ENCODE measurements at regions not wholly inside any gene's neighbourhood (a gene's known extent, or its start where the extent isn't known, plus 50 kb on each side); places are given as distances from the start of the nearest gene placed in this dataset.
A peak's percentile ranks its signal among the peaks of the same experiment; 100 is the strongest.
"Not testable (repeated sequence)": the region's sequence is repeated elsewhere in the genome, so short reads cannot be mapped to it uniquely, and the experiment has no call there.

DNA sequence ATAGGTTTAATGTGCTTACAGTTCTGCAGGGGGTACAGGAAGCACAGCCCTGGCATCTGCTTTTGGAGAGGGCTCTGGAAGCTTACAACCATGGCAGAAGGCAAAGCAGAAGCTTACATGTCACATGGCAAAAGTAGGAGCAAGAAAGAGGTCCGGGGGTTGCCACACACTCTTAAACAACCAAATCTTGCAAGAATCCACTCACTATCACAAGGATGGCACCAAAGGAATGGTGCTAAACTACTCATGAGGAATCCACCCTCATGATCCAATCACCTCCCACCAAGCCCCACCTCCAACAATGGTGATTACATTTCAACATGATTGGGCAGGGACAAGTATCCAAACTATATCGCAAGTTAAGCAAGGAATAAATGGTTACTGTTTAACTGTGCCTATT lies 255.8 kb upstream of the AVPR1A start:
- DNase-seq (ENCODE audit: low read depth) = no peak

DNA sequence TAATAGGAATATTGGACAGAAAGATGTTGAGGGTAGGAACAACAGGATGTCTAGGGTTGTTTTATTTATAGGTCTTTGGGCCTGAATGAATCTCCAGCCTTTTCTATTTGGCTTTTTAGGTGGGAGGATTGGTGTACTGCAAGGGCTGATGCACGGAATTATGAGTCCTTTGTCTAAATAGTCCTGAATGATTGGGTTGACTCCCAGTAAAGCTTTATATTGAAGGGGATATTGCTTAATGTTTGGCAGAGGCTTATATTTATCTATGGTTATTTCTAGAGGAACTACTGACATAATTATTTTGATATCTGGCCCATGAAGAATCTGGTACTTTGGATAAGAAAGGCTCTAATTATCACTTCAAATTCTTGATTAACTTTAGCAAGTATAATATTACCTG lies 253.6 kb upstream of the AVPR1A start:
- no peak for DNase-seq (ENCODE audit: low read depth)

DNA sequence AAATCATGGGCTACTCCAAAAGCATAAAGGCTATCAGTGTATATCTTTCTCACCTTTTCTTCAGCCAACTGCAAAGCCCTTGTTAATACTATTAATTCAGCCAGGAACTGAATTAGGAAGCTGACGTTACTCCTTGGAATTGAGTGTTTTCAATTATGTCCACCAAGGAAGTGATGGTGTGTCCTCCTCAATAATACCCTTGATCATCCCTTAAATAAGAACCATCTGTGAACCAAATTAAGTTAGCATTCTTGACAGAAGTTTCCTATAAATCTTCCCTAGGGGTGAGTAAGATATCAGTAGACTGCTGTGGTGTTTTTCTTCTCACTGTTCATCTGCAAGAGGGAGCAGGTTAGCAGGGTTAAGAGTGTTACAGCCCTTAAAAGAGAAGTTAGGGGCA lies 252.3 kb upstream of the AVPR1A start:
- no peak for DNase-seq (ENCODE audit: low read depth)

DNA sequence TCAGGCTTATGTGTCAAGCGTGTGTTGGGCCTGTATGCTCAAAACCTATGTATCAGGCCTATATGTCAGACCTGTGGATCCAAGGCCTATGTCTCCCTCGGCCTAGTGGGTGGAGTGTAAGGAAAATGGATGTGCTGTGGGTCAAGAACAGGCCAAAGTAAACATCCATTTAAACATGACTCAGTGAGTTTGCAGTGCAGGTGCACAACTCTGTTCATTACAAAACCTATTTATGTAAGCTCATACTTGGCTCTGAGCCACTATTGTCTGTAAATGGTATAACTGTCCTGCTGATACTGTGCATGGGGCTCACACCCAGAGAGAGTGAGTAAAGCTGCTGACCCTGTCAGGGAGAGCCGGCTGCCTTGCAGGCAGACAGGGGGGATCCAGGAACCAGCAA lies 249.7 kb upstream of the AVPR1A start:
- no peak for DNase-seq (ENCODE audit: low read depth)

DNA sequence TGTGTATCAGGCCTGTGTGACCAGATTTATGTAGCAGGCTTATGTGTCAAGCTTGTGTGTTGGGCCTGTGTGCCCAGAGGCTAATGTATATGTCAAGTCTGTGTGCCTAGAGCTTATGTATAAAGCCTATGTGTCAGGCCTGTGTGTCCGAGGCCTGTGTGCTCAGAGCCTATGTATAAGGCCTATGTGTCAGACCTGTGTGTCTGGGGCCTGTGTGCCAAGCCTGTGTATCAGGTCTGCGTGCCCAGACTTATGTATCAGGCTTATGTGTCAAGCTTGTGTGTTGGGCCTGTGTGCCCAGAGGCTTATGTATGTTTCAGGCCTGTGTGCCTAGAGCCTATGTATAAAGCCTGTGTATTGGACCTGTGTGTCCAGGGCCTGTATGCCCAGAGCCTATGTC lies 249.3 kb upstream of the AVPR1A start:
- DNase-seq (ENCODE audit: low read depth) = no peak

DNA sequence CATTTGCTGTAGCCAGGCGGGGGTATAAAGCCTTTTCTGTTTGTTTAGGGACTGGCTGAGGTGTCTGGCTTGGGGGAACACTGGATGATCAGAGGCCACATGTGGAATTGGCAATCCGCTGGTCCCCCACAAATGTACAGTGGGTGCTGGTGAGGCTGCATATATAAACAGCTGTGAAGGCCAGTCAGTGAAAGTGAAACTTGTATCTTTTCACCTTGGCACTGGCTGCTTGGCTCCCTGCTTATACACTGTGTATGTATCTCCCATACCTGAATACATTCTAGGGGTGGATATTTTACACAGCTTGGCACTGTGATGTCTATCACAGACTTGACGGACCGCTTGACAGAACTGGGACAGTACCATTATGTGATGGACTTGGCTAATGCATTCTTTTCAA lies 246.8 kb upstream of the AVPR1A start:
- no peak for DNase-seq (ENCODE audit: low read depth)

DNA sequence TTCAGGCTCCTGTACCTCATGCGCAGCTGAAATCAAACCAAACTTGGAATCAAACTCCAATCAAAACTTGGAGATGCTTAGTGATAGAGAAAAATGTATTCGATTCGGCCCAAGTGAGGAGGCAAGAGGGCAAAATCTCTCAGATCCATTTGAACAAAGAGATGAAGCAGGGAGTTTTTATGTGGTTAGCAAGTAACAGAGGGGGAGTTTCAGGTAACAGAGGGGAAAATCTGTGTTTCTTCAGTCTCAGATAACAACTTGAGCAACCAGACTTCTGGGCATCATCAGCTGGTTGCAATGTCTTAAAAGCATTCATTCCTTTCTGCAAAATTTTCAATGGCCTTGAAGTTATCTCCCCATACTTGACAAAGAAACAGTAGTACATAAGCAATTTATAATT lies 245.1 kb upstream of the AVPR1A start:
- no peak for DNase-seq (ENCODE audit: low read depth)

DNA sequence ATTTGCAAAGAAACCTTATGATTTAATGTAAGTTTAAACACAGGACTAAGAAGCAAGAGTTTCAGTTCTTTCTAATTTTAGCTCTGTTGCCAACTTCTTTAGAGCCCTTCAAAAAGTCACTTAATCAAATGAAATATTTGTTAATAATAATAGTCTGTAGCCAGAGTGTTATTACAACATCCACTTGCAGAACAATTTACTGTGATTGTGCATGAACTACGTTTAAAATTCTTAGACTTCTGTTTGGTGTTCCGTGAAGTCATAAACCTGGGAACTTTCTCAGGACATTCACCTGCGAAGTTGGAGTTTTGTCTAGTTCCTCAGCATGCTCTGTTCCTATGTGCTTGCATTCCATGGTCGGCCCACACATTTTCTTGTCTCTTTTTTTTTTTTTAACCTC lies 244.0 kb upstream of the AVPR1A start:
- no peak for DNase-seq (ENCODE audit: low read depth)

DNA sequence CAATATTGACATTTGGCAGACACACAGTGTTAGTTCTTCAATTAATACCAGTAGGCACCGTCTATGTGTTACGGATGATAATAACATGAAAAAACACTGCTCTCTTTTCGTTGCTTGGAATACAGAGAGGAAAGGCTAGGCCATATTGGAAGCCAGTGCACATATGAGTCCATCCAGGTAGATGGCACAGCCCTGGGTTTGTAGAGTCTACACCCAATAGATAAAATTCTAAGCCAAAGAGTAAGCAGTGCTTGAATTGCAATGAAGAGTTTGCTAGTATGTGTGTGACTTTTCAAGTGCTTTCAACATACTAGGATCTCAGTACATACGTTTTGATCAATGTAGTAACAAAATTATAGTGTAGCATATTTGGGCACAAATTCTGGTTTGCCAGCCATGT lies 243.3 kb upstream of the AVPR1A start:
- DNase-seq (ENCODE audit: low read depth) = no peak

DNA sequence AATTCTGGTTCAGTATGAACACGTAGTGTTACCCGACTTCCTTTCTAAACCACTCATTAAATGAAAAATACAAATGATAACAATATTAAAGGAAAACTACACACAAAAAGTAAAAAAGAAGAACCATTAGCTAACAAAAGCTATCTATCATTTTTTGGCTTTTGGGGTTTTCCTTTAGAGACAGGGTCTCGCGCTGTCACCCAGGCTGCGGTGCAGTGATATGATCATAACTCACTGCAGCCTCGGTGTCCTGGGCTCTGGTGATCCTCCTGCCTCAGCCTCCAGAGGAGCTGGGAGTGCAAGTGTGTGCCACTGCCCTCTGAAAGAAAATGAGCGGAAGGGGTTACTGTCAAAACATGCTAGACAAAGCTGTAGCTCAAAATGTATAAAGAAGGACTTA lies 238.2 kb upstream of the AVPR1A start:
- no peak for DNase-seq (ENCODE audit: low read depth)

DNA sequence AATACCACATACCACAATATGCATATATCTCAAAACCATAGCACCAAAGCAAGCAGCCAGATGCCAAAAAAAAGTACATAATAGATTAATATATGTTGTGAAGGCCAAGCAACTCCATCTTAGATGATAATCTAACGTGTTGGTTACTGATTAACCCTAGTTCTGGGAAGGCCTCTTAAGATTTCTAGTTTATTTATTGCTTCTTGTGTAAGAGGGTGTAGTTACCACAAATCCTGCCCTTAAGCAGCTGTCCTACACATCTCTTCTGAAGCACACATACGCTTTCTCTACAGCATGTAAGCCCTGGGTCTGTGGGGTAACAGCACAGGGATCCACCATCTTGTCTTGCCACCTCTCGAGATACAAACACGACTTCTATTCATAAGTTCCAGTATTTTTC lies 236.8 kb upstream of the AVPR1A start:
- DNase-seq (ENCODE audit: low read depth) = no peak

DNA sequence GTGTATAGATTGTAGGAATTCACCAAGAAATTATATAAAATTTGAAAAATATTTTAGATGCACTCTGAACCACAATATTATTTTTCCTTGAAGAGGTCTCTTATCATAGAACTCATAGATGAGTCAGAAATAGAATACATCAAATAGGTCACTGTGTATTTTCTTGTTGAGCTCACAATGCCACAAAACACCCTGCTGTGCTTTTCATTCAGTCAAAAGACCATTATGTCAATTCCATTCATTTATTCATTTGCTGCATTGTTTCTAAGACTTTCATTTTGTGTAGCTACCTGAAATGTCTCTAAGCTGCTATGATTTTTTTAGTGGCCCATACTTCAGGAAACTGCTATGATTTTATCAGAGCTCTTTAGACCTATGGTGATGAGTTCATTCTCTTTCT lies 231.9 kb upstream of the AVPR1A start:
- DNase-seq (ENCODE audit: low read depth) = no peak

DNA sequence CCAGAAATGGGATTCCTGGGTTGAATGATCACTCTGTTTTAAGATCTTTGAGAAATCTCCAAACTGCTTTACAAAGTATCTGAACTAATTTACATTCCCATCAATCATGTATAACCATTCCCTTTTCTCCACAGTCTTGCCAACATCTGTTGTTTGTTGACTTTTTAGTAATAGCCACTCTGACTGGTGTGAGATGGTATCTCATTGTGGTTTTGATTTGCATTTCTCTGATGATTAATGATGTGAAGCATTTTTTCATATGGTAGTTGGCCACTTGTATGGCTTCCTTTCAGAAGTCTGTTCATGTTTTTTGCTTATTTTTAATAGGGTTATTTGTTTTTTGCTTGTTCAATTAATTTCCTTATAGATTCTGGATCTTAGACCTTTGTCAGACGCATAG lies 211.8 kb upstream of the AVPR1A start:
- DNase-seq (ENCODE audit: low read depth) = no peak

DNA sequence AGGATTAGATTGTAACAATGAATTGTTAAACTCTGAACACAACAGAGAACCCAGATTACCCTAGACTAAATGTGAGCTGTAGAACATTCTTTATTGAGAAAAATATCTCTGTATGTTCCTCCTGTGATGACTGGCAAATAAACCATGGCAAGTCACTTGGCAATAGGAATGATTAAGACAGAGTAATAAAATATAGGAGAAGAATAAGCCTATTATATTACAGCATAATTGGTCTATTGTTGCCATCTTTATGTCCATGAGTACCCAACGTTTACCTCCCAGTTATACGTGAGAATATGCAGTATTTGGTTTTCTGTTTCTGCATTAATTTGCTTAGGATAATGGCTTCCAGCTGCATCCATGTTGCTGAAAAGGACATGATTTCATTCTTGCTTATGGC lies 211.2 kb upstream of the AVPR1A start:
- DNase-seq (ENCODE audit: low read depth) = no peak

DNA sequence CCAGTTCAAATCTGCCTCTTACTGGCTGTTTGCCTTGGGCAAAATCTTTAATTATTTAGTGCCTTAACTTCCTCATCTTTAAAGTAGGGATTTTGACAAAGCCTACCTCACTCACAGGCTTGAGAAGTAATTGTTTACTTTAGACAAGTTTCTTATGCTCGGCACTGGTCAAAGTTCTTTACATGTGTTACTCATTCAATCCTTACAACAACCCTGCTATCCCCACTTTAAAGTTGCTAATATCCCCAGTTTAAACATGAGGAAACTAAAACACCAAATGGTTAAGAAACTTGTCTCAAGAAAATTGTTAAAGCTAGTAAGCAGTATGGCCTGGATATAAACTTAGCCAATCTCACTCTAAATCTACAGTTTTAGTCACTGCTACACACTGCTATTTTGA lies 204.0 kb upstream of the AVPR1A start:
- DNase-seq (ENCODE audit: low read depth) = no peak

DNA sequence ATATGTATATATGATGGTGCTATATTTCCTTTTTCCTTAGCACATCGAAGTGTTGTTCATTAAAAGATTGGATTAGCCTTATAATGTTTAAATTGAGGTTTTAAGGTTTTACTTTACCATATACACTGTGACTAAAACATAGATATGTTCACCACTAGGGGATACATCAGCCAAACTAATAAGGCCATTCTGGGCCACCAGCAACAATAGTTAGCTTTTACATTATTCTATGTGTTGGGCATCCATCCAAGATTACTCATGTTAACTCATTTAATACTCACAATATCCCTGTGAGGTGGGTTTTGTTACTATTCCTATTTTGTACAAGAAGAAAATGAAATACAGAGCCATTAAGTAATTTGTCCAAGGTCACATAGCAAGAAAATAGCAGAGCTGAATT lies 202.6 kb upstream of the AVPR1A start:
- DNase-seq (ENCODE audit: low read depth) = peak; percentile 36

DNA sequence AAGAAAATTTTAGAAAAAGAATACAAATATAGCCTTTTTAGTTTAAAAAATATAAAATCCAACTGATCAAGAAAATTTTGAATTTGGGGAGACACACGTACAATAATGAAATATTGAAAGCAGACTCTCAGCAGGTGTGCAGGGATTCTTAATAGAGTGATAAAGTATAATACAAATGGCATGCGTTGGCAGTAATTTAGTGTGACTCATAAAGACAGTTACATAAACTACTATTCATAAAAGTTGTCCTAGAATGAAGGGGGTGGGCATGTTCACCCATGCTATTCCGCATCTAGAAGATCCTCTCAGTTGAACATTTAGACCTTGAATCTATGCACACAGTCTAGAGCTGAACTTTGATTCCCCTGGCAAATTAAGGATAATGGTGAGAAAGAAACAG lies 200.4 kb upstream of the AVPR1A start:
- no peak for DNase-seq (ENCODE audit: low read depth)

DNA sequence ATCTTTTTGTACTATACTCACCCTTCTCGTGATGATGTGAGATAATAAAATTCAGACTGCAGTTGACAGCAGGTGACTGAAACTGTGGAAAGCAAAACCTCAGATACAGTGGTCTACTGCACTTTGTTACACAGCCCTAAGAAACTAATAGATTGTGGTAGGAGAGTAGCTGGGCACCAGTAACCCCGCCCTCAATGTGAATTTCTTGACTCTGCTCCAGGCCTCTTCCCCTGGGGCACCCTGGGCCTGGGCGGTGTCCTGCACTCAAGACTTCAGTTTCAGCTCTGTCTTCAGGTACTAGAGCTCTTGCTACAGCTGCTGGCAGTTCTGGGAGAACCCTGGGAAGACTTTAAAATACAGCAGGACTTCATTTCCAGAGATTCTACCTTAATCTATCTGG lies 197.6 kb upstream of the AVPR1A start:
- no peak for DNase-seq (ENCODE audit: low read depth)

DNA sequence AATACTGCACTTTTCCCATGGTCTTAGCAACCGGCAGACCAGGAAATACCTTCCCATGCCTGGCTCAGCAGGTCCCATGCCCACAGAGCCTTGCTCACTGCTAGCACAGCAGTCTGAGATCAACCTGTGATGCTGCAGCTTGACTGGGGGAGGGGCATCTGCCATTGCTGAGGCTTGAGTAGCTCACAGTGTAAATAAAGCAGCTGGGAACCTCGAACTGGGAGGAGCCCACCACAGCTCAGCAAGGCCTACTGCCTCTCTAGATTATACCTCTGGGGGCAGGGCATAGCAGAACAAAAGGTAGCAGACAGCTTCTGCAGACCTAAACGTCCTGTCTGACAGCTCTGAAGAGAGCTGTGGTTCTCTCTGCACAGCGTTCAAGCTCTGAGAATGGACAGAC lies 186.2 kb upstream of the AVPR1A start:
- DNase-seq (ENCODE audit: low read depth) = not testable (repeated sequence)

DNA sequence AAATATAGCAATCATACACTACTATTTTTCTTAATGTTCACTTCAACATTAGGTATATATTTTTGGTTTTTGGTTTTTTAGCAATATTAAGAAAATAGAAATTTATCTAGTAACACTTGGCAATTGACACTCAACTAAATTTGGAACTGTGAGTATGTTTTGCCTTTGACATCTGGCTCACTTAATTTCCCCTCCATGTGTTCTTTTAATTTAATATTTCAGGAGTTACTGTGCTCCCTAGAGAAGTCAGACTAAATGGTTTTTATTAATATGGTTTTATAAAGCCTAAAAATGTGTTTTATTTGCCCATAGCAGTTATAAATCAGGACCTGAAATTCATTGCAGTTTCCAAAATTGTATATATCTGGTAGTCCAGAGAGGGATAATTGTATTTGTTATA lies 175.3 kb upstream of the AVPR1A start:
- DNase-seq (ENCODE audit: low read depth) = no peak

DNA sequence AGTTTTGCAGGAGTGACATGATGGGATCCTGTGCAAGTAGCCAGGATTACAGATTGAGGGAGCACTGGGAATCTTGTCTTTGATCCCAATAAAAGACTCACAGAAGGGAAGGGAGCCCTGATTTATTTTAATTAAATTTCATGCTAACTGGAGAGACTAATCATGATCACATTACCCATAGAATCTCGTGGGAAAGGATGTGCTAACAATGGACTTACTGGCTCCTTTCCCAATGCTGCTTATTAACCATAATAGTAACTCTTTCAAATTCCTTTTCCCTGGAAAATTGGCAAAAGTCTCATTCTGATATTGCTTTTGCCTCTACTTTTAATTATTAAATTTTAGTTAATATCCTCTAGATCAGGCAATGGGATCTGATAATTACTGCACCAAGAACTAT lies 174.8 kb upstream of the AVPR1A start:
- no peak for DNase-seq (ENCODE audit: low read depth)

DNA sequence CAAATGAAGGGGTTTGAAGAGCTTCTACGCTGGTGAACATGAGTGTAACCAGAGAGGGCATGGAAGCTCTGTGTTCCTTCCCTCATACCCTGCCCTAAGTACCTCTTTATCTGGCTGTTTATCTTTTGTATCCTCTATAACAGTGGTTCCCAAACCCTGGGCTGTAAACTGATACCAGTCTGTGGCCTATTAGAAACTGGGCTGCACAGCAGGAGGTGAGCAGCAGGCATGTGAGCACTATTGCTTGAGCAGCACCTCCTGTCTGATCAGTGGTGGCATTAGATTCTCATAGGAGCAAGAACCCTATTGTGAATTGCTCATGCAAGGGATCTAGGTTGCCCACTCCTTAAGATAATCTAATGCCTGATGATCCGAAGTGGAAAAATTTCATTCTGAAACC lies 172.9 kb upstream of the AVPR1A start:
- DNase-seq (ENCODE audit: low read depth) = no peak

DNA sequence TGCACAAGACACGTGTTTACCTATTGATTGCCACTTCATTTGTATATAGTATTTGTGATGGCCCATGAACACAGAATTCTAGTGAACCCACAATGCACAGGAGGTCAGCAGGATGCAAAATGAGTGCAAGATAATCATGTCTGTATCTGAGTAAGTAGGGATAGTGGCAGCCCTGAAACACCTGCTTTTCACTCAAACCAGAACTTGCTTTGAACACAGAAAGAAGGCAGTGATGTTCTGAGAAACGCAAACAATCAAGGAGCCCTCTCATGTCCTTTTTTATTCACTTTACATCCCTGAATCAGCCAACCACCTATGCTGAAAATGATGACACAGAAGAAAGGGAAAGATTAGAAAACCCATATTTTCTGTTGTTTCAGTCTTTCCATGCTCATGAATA lies 170.4 kb upstream of the AVPR1A start:
- DNase-seq (ENCODE audit: low read depth) = no peak

DNA sequence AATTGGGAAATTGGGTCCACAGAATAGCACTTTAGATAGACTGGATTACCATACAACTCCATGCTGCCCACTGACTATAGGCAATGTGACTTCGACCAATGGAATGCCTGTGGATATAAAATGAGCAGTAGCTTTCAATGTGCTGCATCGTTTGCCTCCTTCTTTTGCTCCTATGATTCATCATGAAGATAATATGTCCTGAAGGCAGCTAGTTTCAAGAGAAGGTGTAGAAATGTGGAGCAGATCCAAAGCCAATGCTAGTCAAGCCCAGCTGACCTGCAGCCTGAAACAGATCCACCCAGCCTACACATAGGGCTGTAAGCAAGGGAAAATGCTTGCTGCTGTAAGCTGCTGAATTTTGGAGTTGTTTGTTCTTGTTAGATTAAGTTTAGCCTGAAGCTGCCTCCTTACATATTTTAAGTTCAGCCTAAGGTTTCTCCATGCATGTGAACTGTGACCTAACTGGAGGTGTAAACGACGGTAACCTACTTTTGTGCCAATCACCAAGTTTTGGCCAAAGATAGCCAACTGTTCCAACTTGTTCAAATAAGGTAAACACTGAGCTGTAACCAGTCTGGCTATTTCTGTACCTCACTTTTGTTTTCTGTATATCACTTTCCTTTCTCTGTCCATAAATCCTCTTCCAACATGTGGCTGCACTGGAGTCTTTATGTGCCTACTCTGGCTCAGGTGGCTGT lies 169.1 kb upstream of the AVPR1A start:
- no peak for DNase-seq (ENCODE audit: low read depth)

DNA sequence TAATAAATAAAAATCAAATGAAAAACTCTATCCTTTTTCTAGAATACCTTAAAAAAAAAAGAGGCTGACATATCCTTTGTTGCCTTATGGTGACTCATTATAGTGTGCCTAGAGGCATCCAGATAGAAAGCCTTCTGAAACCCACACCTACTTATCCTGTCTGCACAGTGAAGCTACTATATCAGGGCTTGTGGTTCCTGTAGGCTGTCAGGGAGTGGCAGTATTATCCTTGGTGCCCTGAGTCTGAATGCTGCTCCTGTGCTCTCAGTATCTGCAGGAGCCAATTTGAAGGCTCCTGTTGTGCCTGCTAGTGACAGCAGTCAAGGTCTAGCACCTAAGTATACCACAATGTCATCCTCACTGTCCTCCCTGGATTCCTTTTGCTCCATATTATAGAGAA lies 168.4 kb upstream of the AVPR1A start:
- DNase-seq (ENCODE audit: low read depth) = no peak

Data from HS-5 (cell line).